Stomach (tissue), 8 donors: ENCODE measurements at regions not wholly inside any gene's neighbourhood (a gene's known extent, or its start where the extent isn't known, plus 50 kb on each side); places are given as distances from the start of the nearest gene placed in this dataset.
A peak's percentile ranks its signal among the peaks of the same experiment; 100 is the strongest.
"Not testable (repeated sequence)": the region's sequence is repeated elsewhere in the genome, so short reads cannot be mapped to it uniquely, and the experiment has no call there.

ENCODE experiments used
- DNase-seq, 2 donors: peaks; one replicate each; pipeline versions ENCODE4 v3.0.0 to v3.0.0-alpha.2; 2013 to 2019
- H3K27ac ChIP-seq, 5 donors: fragments of 200-600 bp in 4 of 5; sonication (generic) in 4 of 5; one replicate each; pipeline ENCODE4 v1.5.1; 2013 to 2019; ENCODE audit warnings: mild to moderate bottlenecking in 1 of 5, moderate library complexity in 1 of 5
- H3K27me3 ChIP-seq, 3 donors: fragments of 200-600 bp; sonication (generic); one replicate each; pipeline ENCODE4 v1.5.1; 2017 to 2019; ENCODE audit warnings: mixed run types in 1 of 3
- H3K36me3 ChIP-seq, 4 donors: fragments of 200-600 bp; sonication (generic); 1 replicate in 3 of 4; 2 replicates in 1 of 4; pipeline ENCODE4 v1.5.1; 2016 to 2019
- H3K4me1 ChIP-seq, 4 donors: fragments of 200-600 bp; sonication (generic); one replicate each; pipeline ENCODE4 v1.5.1; 2016 to 2019
- H3K4me3 ChIP-seq, 4 donors: fragments of 200-600 bp; sonication (generic) in 3 of 4; one replicate each; pipeline ENCODE4 v1.5.1; 2016 to 2019; ENCODE audit warnings: mild to moderate bottlenecking in 1 of 4
- H3K9me3 ChIP-seq, 4 donors: fragments of 200-600 bp; sonication (generic); one replicate each; pipeline ENCODE4 v1.5.1; 2016 to 2019
- CTCF ChIP-seq, 7 experiments: fragments of 450-650 bp in 4 of 7; fragments of 200-600 bp in 3 of 7; sonication (generic) in 3 of 7; IDR thresholded peaks; one replicate each; pipeline ENCODE4 v1.5.1; 2016 to 2019; ENCODE audit warnings: antibody characterized with exemption in 7 of 7, control low read depth in 2 of 7, mild to moderate bottlenecking in 1 of 7
- EP300 ChIP-seq: sonication (generic); formaldehyde crosslinking; IDR thresholded peaks from one replicate; pipeline ENCODE4 v1.6.1; 2017; ENCODE audit warnings: antibody characterized with exemption
- POLR2A ChIP-seq, 4 donors: fragments of 450-650 bp; IDR thresholded peaks; one replicate each; pipeline ENCODE4 v1.6.1; 2016; ENCODE audit warnings: antibody characterized with exemption in 4 of 4, control low read depth in 2 of 4, mild to moderate bottlenecking in 1 of 4, moderate library complexity in 1 of 4
- POLR2AphosphoS5 ChIP-seq, 3 donors: sonication (generic); formaldehyde crosslinking; IDR thresholded peaks; one replicate each; pipeline ENCODE4 v1.6.1; 2016; ENCODE audit warnings: antibody characterized with exemption in 3 of 3
- WGBS, 5 donors: extraction: QIAGEN DNeasy Blood & Tissue Kit in 3 of 5; methylation state at CpG; one replicate each; pipeline versions ENCODE4 v1.1.5 to v1.1.7; 2013 to 2018; 5-methylcytosine and 5-hydroxymethylcytosine counted together
- intact Hi-C: fragments of 100-400 bp; cut with DNase I; formaldehyde crosslinking; loops from one replicate; pipeline ENCODE4 v1.15.1; 2023; ENCODE audit warnings: low total_unique reads
- donor health status: healthy with polysubstance abuse.
- donor health status: Bipolar disorder and iron deficiency.
- donor health status: healthy.

GRCh38 chr3:75248974-75249373 lies 415.2 kb upstream of the FRG2C start:
- Histone ChIP-seq H3K4me1 (no peaks in the 10 kb centered on the region), H3K27ac (no peak overlapping the region), H3K4me3 (no peak overlapping the region), H3K9me3 (no peaks in the 10 kb centered on the region), H3K27me3 (no peaks in the 10 kb centered on the region), H3K36me3 (no peaks in the 10 kb centered on the region)
- TF ChIP-seq EP300 (no peak), POLR2AphosphoS5 (IDR thresholded peaks at IDR 0.05) (no peak), POLR2A (IDR thresholded peaks at IDR 0.05) (no peak), CTCF (IDR thresholded peaks at IDR 0.05) (no peak)
- intact Hi-C loops: no loop called here
- DNase-seq: no peak

GRCh38 chr3:75254685-75255084 lies 409.4 kb upstream of the FRG2C start:
- Histone ChIP-seq H3K27ac (no peak overlapping the region), H3K36me3 (no peaks in the 10 kb centered on the region), H3K4me3 (no peak overlapping the region), H3K4me1 (no peaks in the 10 kb centered on the region), H3K9me3 (no peaks in the 10 kb centered on the region), H3K27me3 (peaks cover 0 to 5% (median 0%) of the 10 kb centered on the region in 3 donors)
- WGBS, 5 donors: 52 to 85% (median 67%) methylated on average over 3 of the region's 3 CpGs
- intact Hi-C loops: no loop called here
- TF ChIP-seq POLR2A (IDR thresholded peaks at IDR 0.05) (no peak), CTCF (IDR thresholded peaks at IDR 0.05) (no peak), POLR2AphosphoS5 (IDR thresholded peaks at IDR 0.05) (no peak), EP300 (no peak)
- no peak for DNase-seq

GRCh38 chr3:75258825-75259683 lies 405.1 kb upstream of the FRG2C start:
- TF ChIP-seq CTCF (IDR thresholded peaks at IDR 0.05): peak in 3 of 7 experiments; percentile 16 to 32 (median 21)
- peak in 1 of 2 donors; percentile 18 for DNase-seq
- H3K36me3 ChIP-seq, H3K4me3 ChIP-seq, intact Hi-C loops, H3K27me3 ChIP-seq, H3K4me1 ChIP-seq, H3K27ac ChIP-seq, H3K9me3 ChIP-seq: not testable (repeated sequence)
- 37 to 54% (median 44%) methylated on average over 5 of the region's 5 CpGs for WGBS, 5 donors

- intact Hi-C loops, H3K27me3 ChIP-seq, H3K4me3 ChIP-seq, H3K27ac ChIP-seq, H3K36me3 ChIP-seq, H3K4me1 ChIP-seq, DNase-seq, H3K9me3 ChIP-seq: not testable (repeated sequence)
- WGBS, 5 donors: 58 to 81% (median 73%) methylated on average over 2 of the region's 2 CpGs
These were observed 403.2 kb upstream of the FRG2C start for GRCh38 chr3:75260975-75261374.

- Histone ChIP-seq H3K4me1 (no peaks in the 10 kb centered on the region), H3K36me3 (no peaks in the 10 kb centered on the region), H3K9me3 (no peaks in the 10 kb centered on the region), H3K27me3 (no peaks in the 10 kb centered on the region), H3K4me3 (no peak overlapping the region), H3K27ac (no peak overlapping the region)
- TF ChIP-seq CTCF (IDR thresholded peaks at IDR 0.05) (no peak), POLR2AphosphoS5 (IDR thresholded peaks at IDR 0.05) (no peak), EP300 (no peak), POLR2A (IDR thresholded peaks at IDR 0.05) (no peak)
- intact Hi-C loops: no loop called here
- DNase-seq: no peak
- 75 to 96% (median 78%) methylated on average over 1 of the region's 1 CpG for WGBS, 5 donors
These were observed 401.5 kb upstream of the FRG2C start for GRCh38 chr3:75262661-75263060.
